MCF 10A (cell line): ENCODE measurements at regions not wholly inside any gene's neighbourhood (a gene's known extent, or its start where the extent isn't known, plus 50 kb on each side); places are given as distances from the start of the nearest gene placed in this dataset.

ENCODE experiments used
- BruUV-seq: library from RNA; stranded (reverse); fragments of 400-500 nt; replicated peaks from 2 replicates; lab custom pipeline; 2021; lab: Mats Ljungman, UMichigan
- CTCF ChIA-PET: fragments of 300-600 bp; sonication (Branson Sonifier 250); formaldehyde crosslinking; extraction: SDS; loops from one replicate; lab custom pipeline; 2021; ENCODE audit warnings: antibody characterized with exemption, inconsistent platforms; lab: Yijun Ruan, JAX
- POLR2A ChIA-PET: fragments of 300-600, 350-650 bp; sonication (Branson Sonifier 250); formaldehyde crosslinking; extraction: SDS; loops from one replicate; lab custom pipeline; 2020; ENCODE audit warnings: antibody characterized with exemption, inconsistent platforms; lab: Yijun Ruan, JAX
- DNase-seq: peaks from one replicate; pipeline ENCODE4 v3.0.0-alpha.2; 2018; ENCODE audit not compliant: unreplicated experiment
- H3K27ac Mint-ChIP-seq: one replicate; pipeline ENCODE4 v1.8.0; 2022; ENCODE audit warnings: mild to moderate bottlenecking, low read depth, mixed read lengths; ENCODE audit not compliant: unreplicated experiment
- H3K27me3 Mint-ChIP-seq: one replicate; pipeline ENCODE4 v1.8.0; 2022; ENCODE audit warnings: mixed read lengths; ENCODE audit not compliant: insufficient read depth, unreplicated experiment
- H3K36me3 Mint-ChIP-seq: one replicate; pipeline ENCODE4 v1.8.0; 2022; ENCODE audit warnings: mild to moderate bottlenecking, moderate library complexity, mixed read lengths; ENCODE audit not compliant: insufficient read depth, unreplicated experiment
- H3K4me1 Mint-ChIP-seq: one replicate; pipeline ENCODE4 v1.8.0; 2022; ENCODE audit warnings: mixed read lengths; ENCODE audit not compliant: insufficient read depth, unreplicated experiment
- H3K4me3 Mint-ChIP-seq: one replicate; pipeline ENCODE4 v1.8.0; 2022; ENCODE audit warnings: mild to moderate bottlenecking, moderate library complexity, mixed read lengths; ENCODE audit not compliant: unreplicated experiment
- H3K9me3 Mint-ChIP-seq: one replicate; pipeline ENCODE4 v1.8.0; 2022; ENCODE audit warnings: mixed read lengths; ENCODE audit not compliant: unreplicated experiment
- intact Hi-C: fragments of 100-400 bp; cut with micrococcal nuclease; formaldehyde crosslinking; loops from 2 replicates; pipeline ENCODE4 v1.14.1; 2022
- TF ChIP-seq, protein P1 (sequence below): fragments of 200-600 bp; IDR thresholded peaks from one replicate; pipeline ENCODE4 v1.8.0; 2022; ENCODE audit warnings: antibody characterized with exemption, mild to moderate bottlenecking; ENCODE audit not compliant: unreplicated experiment

DNA sequence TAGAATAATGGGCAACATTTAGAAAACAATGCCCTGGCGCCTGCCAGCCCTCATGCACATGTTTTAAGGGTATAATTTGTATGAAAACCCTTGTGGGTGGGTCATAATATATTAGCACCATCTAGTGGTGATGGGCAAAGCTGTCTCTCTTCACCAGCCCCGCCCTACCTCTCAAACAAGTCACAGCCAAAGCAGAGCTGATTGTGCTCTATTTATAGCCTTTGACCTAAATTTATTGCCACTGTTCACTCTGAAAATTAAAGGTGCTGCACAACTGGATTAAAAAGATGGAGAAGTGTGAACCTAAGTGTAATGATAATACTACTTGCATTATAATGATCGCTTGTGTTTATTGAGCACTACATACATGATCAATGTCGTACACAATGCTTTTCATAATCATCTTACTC is 131.9 kb upstream of the ANKH start:
- peaks cover 12% of the 10 kb centered on the region for H3K4me1 Mint-ChIP-seq
- no peak overlapping the region for H3K4me3 Mint-ChIP-seq
- H3K36me3 Mint-ChIP-seq = no peaks in the 10 kb centered on the region
- peaks cover 3% of the 10 kb centered on the region for H3K9me3 Mint-ChIP-seq
- POLR2A ChIA-PET = interaction anchor here (0.6 to 2.3 kb wide), 9 partner anchors 72 to 320 kb away, joined by 3 to 17 read pairs (median 5); no protein-coding TSS in a partner anchor
- peaks cover 19% of the 10 kb centered on the region for H3K27me3 Mint-ChIP-seq
- intact Hi-C loops = loop anchor here (1.0 to 5.0 kb wide), 5 partner anchors 57 to 994 kb away; no protein-coding TSS in a partner anchor
- CTCF ChIA-PET = interaction anchor here (0.5 to 8.5 kb wide), 51 partner anchors 9 to 1953 kb away, joined by 3 to 223 read pairs (median 5); no protein-coding TSS in a partner anchor
- peak; percentile 77 for DNase-seq
- TF ChIP-seq, protein P1, sequence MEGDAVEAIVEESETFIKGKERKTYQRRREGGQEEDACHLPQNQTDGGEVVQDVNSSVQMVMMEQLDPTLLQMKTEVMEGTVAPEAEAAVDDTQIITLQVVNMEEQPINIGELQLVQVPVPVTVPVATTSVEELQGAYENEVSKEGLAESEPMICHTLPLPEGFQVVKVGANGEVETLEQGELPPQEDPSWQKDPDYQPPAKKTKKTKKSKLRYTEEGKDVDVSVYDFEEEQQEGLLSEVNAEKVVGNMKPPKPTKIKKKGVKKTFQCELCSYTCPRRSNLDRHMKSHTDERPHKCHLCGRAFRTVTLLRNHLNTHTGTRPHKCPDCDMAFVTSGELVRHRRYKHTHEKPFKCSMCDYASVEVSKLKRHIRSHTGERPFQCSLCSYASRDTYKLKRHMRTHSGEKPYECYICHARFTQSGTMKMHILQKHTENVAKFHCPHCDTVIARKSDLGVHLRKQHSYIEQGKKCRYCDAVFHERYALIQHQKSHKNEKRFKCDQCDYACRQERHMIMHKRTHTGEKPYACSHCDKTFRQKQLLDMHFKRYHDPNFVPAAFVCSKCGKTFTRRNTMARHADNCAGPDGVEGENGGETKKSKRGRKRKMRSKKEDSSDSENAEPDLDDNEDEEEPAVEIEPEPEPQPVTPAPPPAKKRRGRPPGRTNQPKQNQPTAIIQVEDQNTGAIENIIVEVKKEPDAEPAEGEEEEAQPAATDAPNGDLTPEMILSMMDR = peak; percentile 81
- no peak overlapping the region for H3K27ac Mint-ChIP-seq
- no TSS peak for BruUV-seq

DNA sequence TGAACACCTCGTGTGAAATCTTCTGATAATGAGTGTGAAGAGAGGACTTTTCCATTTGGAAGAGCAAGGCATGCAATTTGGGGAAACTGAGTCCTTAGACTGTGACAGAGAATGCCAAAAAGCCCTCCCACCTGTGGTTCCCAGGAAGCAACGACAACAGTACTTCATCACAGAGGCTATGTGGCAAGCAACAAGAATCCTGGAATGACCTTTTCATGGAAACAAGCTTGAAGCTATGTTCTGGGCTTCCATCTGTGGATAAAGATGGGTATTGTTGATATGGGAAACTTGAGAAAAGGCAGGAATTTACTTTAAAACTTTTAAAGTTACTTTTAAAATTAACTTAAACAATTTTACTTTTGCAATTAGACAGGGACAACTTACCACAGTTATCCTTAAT is 131.2 kb upstream of the ANKH start:
- ChIA-PET POLR2A (interaction anchor here (0.9 to 2.3 kb wide), 4 partner anchors 125 to 319 kb away, joined by 4 to 17 read pairs (median 6); no protein-coding TSS in a partner anchor), CTCF (interaction anchor here (0.6 to 8.5 kb wide), 46 partner anchors 8 to 1954 kb away, joined by 3 to 223 read pairs (median 5); no protein-coding TSS in a partner anchor)
- Mint-ChIP-seq H3K4me3 (no peak overlapping the region), H3K36me3 (no peaks in the 10 kb centered on the region), H3K4me1 (peaks cover 4% of the 10 kb centered on the region), H3K27me3 (peaks cover 25% of the 10 kb centered on the region), H3K27ac (no peak overlapping the region), H3K9me3 (peaks cover 8% of the 10 kb centered on the region)
- intact Hi-C loops = loop anchor here (1.0 to 5.0 kb wide), 5 partner anchors 56 to 995 kb away; no protein-coding TSS in a partner anchor
- no TSS peak for BruUV-seq
- DNase-seq = no peak
- TF ChIP-seq, protein P1 = no peak

DNA sequence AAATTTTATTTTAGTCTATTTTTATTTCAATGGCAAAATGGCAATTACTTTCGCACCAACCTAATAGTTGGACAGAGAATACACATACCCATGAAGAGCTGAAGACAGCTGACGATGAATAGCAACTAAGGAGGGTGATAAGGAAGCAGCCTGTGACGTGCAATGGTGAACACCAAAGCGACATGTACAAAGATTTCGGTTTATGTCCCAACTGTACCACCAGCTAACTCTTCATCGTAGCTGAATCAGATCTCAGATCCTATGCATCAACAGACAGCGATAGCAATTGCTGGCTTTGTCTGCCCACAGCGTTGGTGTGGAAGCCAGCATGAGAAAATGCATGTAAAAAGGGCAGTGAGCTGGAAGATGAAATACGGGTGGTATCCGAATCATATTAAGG is 130.6 kb upstream of the ANKH start:
- no TSS peak for BruUV-seq
- H3K27ac Mint-ChIP-seq = no peak overlapping the region
- TF ChIP-seq, protein P1 = no peak
- peaks cover 25% of the 10 kb centered on the region for H3K27me3 Mint-ChIP-seq
- peaks cover 8% of the 10 kb centered on the region for H3K9me3 Mint-ChIP-seq
- no peak overlapping the region for H3K4me3 Mint-ChIP-seq
- no peak for DNase-seq
- intact Hi-C loops = loop anchor here (5.0 kb wide), 1 partner anchor 995 kb away; no protein-coding TSS in a partner anchor
- POLR2A ChIA-PET = interaction anchor here (2.0 to 2.3 kb wide), 3 partner anchors 125 to 275 kb away, joined by 5 to 17 read pairs (median 8); no protein-coding TSS in a partner anchor
- H3K36me3 Mint-ChIP-seq = no peaks in the 10 kb centered on the region
- peaks cover 3% of the 10 kb centered on the region for H3K4me1 Mint-ChIP-seq
- CTCF ChIA-PET = interaction anchor here (0.6 to 8.5 kb wide), 21 partner anchors 9 to 639 kb away, joined by 3 to 223 read pairs (median 9); no protein-coding TSS in a partner anchor

DNA sequence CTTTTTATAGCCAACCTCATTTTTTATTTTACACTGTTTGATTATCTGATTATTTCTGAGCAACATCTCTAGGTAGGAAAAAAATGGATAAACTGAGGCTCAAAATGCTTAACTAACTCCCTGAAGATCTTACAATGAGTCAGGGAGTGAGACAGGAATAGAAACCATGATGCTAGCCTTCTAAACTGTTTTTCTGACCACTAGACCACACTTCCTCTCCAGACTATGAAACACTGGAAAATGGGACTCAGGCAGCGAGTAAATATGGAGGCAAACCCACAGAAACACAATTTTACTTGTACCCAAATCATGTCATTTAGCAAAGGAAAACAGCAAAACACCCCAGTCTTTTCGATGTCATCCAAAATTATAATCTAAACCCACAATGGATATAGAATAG is 129.9 kb upstream of the ANKH start:
- no TSS peak for BruUV-seq
- TF ChIP-seq, protein P1 = no peak
- Mint-ChIP-seq H3K4me1 (peaks cover 3% of the 10 kb centered on the region), H3K4me3 (no peak overlapping the region), H3K27ac (no peak overlapping the region), H3K36me3 (no peaks in the 10 kb centered on the region), H3K9me3 (peaks cover 8% of the 10 kb centered on the region), H3K27me3 (peaks cover 25% of the 10 kb centered on the region)
- DNase-seq = no peak
- POLR2A ChIA-PET = interaction anchor here (2.3 kb wide), 1 partner anchor 274 kb away, joined by 17 read pairs; no protein-coding TSS in a partner anchor
- intact Hi-C loops = loop anchor here (5.0 kb wide), 1 partner anchor 996 kb away; no protein-coding TSS in a partner anchor
- CTCF ChIA-PET = interaction anchor here (0.6 to 8.5 kb wide), 10 partner anchors 11 to 317 kb away, joined by 3 to 223 read pairs (median 10); no protein-coding TSS in a partner anchor
